H1 (cell line): ENCODE measurements at regions not wholly inside any gene's neighbourhood (a gene's known extent, or its start where the extent isn't known, plus 50 kb on each side); places are given as distances from the start of the nearest gene placed in this dataset.

Source experiments
- CTCF ChIA-PET: fragments of 300-600 bp; sonication (Branson Sonifier 250); formaldehyde crosslinking; loops from one replicate; lab custom pipeline; 2021; ENCODE audit not compliant: partially characterized antibody; lab: Charles Lee
- POLR2A ChIA-PET: fragments of 300-600 bp; sonication (Branson Sonifier 250); formaldehyde crosslinking; loops from one replicate; lab custom pipeline; 2021; ENCODE audit warnings: inconsistent platforms; ENCODE audit not compliant: partially characterized antibody; lab: Charles Lee
- DNase-seq, 2 experiments: peaks; one replicate each; pipeline versions ENCODE4 v3.0.0 to v3.0.0-alpha.2; 2010 to 2022; ENCODE audit warnings: low spot score in 2 of 2, low read depth in 1 of 2, mixed read lengths in 1 of 2
- FAIRE-seq: peaks from 2 replicates; lab custom pipeline; 2011; peaks lifted over from hg19 to GRCh38; lab: Jason Lieb, UNC
- H2AFZ ChIP-seq: 2 replicates; pipeline ENCODE4 v1.8.1; 2012; ENCODE audit warnings: low read length, inconsistent platforms
- H2AK5ac ChIP-seq: 2 replicates; pipeline ENCODE4 v1.6.1; 2013; ENCODE audit warnings: low read depth, low read length
- H2BK120ac ChIP-seq: replicated peaks from 2 replicates; pipeline ENCODE3; 2013; ENCODE audit warnings: low read depth, low read length, inconsistent platforms
- H2BK12ac ChIP-seq: 2 replicates; pipeline ENCODE4 v1.6.1; 2013; ENCODE audit warnings: low read depth, low read length
- H2BK15ac ChIP-seq: 2 replicates; pipeline ENCODE4 v1.6.1; 2013; ENCODE audit warnings: low read length
- H2BK20ac ChIP-seq: 2 replicates; pipeline ENCODE4 v1.6.1; 2013; ENCODE audit warnings: low read length
- H2BK5ac ChIP-seq: 2 replicates; pipeline ENCODE4 v1.6.1; 2013; ENCODE audit warnings: low read depth, low read length
- H3K14ac ChIP-seq: 2 replicates; pipeline ENCODE4 v1.6.1; 2013; ENCODE audit warnings: inconsistent platforms; ENCODE audit not compliant: insufficient read length
- H3K18ac ChIP-seq: 2 replicates; pipeline ENCODE4 v1.6.1; 2013; ENCODE audit warnings: low read length; ENCODE audit errors: extremely low read depth
- H3K23ac ChIP-seq: 2 replicates; pipeline ENCODE4 v1.6.1; 2013; ENCODE audit warnings: inconsistent platforms; ENCODE audit not compliant: insufficient read length
- H3K23me2 ChIP-seq: 2 replicates; pipeline ENCODE4 v1.6.1; 2013; ENCODE audit warnings: low read depth, low read length
- H3K27ac ChIP-seq: 2 replicates; pipeline ENCODE4 v1.6.1; 2011; ENCODE audit warnings: low read depth, low read length, inconsistent platforms
- H3K27me3 ChIP-seq, 4 experiments: replicated peaks in 1 of 4; 1 replicate in 1 of 4; 2 replicates in 3 of 4; pipeline versions ENCODE4 v1.6.1 to v1.8.1; 2011 to 2013; ENCODE audit warnings: low read length in 3 of 4, mild to moderate bottlenecking in 3 of 4, inconsistent platforms in 2 of 4, mixed read lengths in 2 of 4, moderate library complexity in 1 of 4; ENCODE audit not compliant: control insufficient read depth in 3 of 4, insufficient read depth in 3 of 4; ENCODE audit errors: extremely low read depth in 1 of 4
- H3K36me3 ChIP-seq, 4 experiments: 2 replicates each; pipeline versions ENCODE4 v1.6.1 to v1.8.1; 2011 to 2013; ENCODE audit warnings: mild to moderate bottlenecking in 4 of 4, low read length in 3 of 4, moderate library complexity in 2 of 4, control low read depth in 1 of 4, inconsistent platforms in 1 of 4; ENCODE audit not compliant: insufficient read depth in 4 of 4, control insufficient read depth in 2 of 4
- H3K4ac ChIP-seq: replicated peaks from 2 replicates; pipeline ENCODE3; 2013; ENCODE audit warnings: low read length, low read depth, mixed read lengths, inconsistent platforms; ENCODE audit not compliant: insufficient read length
- H3K4me1 ChIP-seq, 4 experiments: replicated peaks in 1 of 4; 1 replicate in 1 of 4; 2 replicates in 3 of 4; pipeline versions ENCODE4 v1.6.1 to v1.8.1; 2011 to 2013; ENCODE audit warnings: low read length in 3 of 4, inconsistent platforms in 2 of 4, mixed read lengths in 1 of 4; ENCODE audit not compliant: insufficient read depth in 4 of 4, control insufficient read depth in 3 of 4
- H3K4me2 ChIP-seq, 2 experiments: 2 replicates each; pipeline versions ENCODE4 v1.6.1 to v1.8.1; 2011 to 2013; ENCODE audit warnings: low read depth in 2 of 2, low read length in 2 of 2, control low read depth in 1 of 2, inconsistent platforms in 1 of 2, mild to moderate bottlenecking in 1 of 2; ENCODE audit not compliant: insufficient read depth in 1 of 2
- H3K4me3 ChIP-seq, 4 experiments: fragments of 200-600, 300-600 bp in 1 of 4; sonication (generic), shearing (Covaris generic), sonication (Bioruptor Twin) in 1 of 4; 2 replicates each; pipeline versions ENCODE4 v1.5.1 to v1.8.1; 2011 to 2016; ENCODE audit warnings: low read length in 4 of 4, low read depth in 3 of 4, control low read depth in 2 of 4, inconsistent platforms in 2 of 4, mild to moderate bottlenecking in 2 of 4, mixed read lengths in 1 of 4, moderate library complexity in 1 of 4; ENCODE audit not compliant: insufficient read depth in 2 of 4; ENCODE audit errors: extremely low read depth in 1 of 4
- H3K56ac ChIP-seq: replicated peaks from 2 replicates; pipeline ENCODE3; 2013; ENCODE audit warnings: low read depth, mild to moderate bottlenecking, mixed read lengths, low read length, inconsistent platforms; ENCODE audit not compliant: insufficient read length
- H3K79me1 ChIP-seq: 2 replicates; pipeline ENCODE4 v1.6.1; 2013; ENCODE audit warnings: low read depth, low read length, control low read depth
- H3K79me2 ChIP-seq, 2 experiments: 2 replicates each; pipeline versions ENCODE4 v1.6.1 to v1.8.1; 2012 to 2013; ENCODE audit warnings: low read length in 2 of 2, mild to moderate bottlenecking in 2 of 2, inconsistent platforms in 1 of 2; ENCODE audit not compliant: insufficient read depth in 2 of 2, control insufficient read depth in 1 of 2
- H3K9ac ChIP-seq, 4 experiments: replicated peaks in 1 of 4; 1 replicate in 1 of 4; 2 replicates in 3 of 4; pipeline versions ENCODE4 v1.6.1 to v1.8.1; 2011 to 2013; ENCODE audit warnings: low read depth in 3 of 4, low read length in 3 of 4, control low read depth in 2 of 4, mild to moderate bottlenecking in 2 of 4, moderate library complexity in 2 of 4, inconsistent platforms in 1 of 4; ENCODE audit errors: extremely low read depth in 1 of 4
- H3K9me3 ChIP-seq, 2 experiments: 2 replicates each; pipeline versions ENCODE4 v1.6.1 to v1.8.1; 2012 to 2013; ENCODE audit warnings: mild to moderate bottlenecking in 2 of 2, moderate library complexity in 2 of 2, control low read depth in 1 of 2, inconsistent platforms in 1 of 2, low read depth in 1 of 2, low read length in 1 of 2, mixed read lengths in 1 of 2; ENCODE audit not compliant: insufficient read depth in 2 of 2
- H4K20me1 ChIP-seq, 2 experiments: replicated peaks in 1 of 2; 2 replicates each; pipeline versions ENCODE3 to v1.8.1; 2011 to 2013; ENCODE audit warnings: inconsistent platforms in 2 of 2, low read length in 2 of 2, mild to moderate bottlenecking in 1 of 2; ENCODE audit not compliant: insufficient read depth in 2 of 2, control insufficient read depth in 1 of 2
- H4K5ac ChIP-seq: 2 replicates; pipeline ENCODE4 v1.6.1; 2013; ENCODE audit warnings: low read length, low read depth, mixed read lengths, inconsistent platforms; ENCODE audit not compliant: insufficient read length
- H4K8ac ChIP-seq: 2 replicates; pipeline ENCODE4 v1.8.0; 2013; ENCODE audit warnings: mild to moderate bottlenecking, moderate library complexity, low read length, inconsistent platforms; ENCODE audit not compliant: insufficient read depth; ENCODE audit errors: extremely low read depth
- H4K91ac ChIP-seq: replicated peaks from 2 replicates; pipeline ENCODE3; 2013; ENCODE audit warnings: low read length, mixed read lengths, inconsistent platforms; ENCODE audit not compliant: insufficient read length
- CHD1 ChIP-seq: IDR thresholded peaks from 2 replicates; pipeline ENCODE4 v1.6.1; 2012; ENCODE audit warnings: low read depth, low read length, improper control_type of control experiment
- E2F6 ChIP-seq: IDR thresholded peaks from 2 replicates; pipeline ENCODE4 v1.6.1; 2012; ENCODE audit warnings: inconsistent platforms
- EZH2 ChIP-seq: fragments of 200-600 bp; sonication (generic); IDR thresholded peaks from 2 replicates; pipeline ENCODE4 v1.7.1; 2012; ENCODE audit warnings: low read depth, mild to moderate bottlenecking, moderate library complexity, low read length, inconsistent platforms; ENCODE audit not compliant: severe bottlenecking
- FOSL1 ChIP-seq: IDR thresholded peaks from 2 replicates; pipeline ENCODE4 v1.6.1; 2011; ENCODE audit warnings: mild to moderate bottlenecking, low read depth, low read length, moderate library complexity; ENCODE audit not compliant: insufficient read depth
- GTF2F1 ChIP-seq: IDR thresholded peaks from 2 replicates; pipeline ENCODE4 v1.6.1; 2012; ENCODE audit warnings: low read depth, low read length, improper control_type of control experiment, borderline replicate concordance
- JUND ChIP-seq: IDR thresholded peaks from 2 replicates; pipeline ENCODE4 v1.6.1; 2011; ENCODE audit warnings: mild to moderate bottlenecking, improper control_type of control experiment, low read length
- KDM5A ChIP-seq: fragments of 200-600 bp; IDR thresholded peaks from 2 replicates; pipeline ENCODE4 v1.7.1; 2012; ENCODE audit warnings: mild to moderate bottlenecking, low read length, inconsistent platforms, mixed read lengths
- MAX ChIP-seq: IDR thresholded peaks from 2 replicates; pipeline ENCODE4 v1.6.1; 2012; ENCODE audit warnings: inconsistent platforms
- NANOG ChIP-seq: IDR thresholded peaks from 2 replicates; pipeline ENCODE4 v1.6.1; 2011; ENCODE audit warnings: low read length, low read depth, mild to moderate bottlenecking, inconsistent platforms; ENCODE audit not compliant: insufficient read depth, poor library complexity, severe bottlenecking
- POLR2AphosphoS5 ChIP-seq: IDR thresholded peaks from 2 replicates; pipeline ENCODE4 v1.6.1; 2011; ENCODE audit warnings: low read depth, low read length
- RNF2 ChIP-seq: fragments of 200-900, 300-1000 bp; sonication (generic); IDR thresholded peaks from 2 replicates; pipeline ENCODE4 v1.7.1; 2016; ENCODE audit warnings: borderline replicate concordance, low read depth, mild to moderate bottlenecking, antibody characterized with exemption, low read length; ENCODE audit not compliant: poor library complexity, severe bottlenecking; ENCODE audit errors: missing control alignments
- SAP30 ChIP-seq: fragments of 300-600 bp; sonication (generic); IDR thresholded peaks from 2 replicates; pipeline ENCODE4 v1.7.1; 2012; ENCODE audit warnings: low read length, moderate library complexity, mild to moderate bottlenecking, inconsistent platforms; ENCODE audit not compliant: insufficient read depth, insufficient replicate concordance
- SIN3A ChIP-seq, 2 experiments: IDR thresholded peaks in 1 of 2; conservative IDR thresholded peaks in 1 of 2; 2 replicates each; pipeline ENCODE4 v1.6.1; 2011 to 2012; ENCODE audit warnings: low read length in 2 of 2, improper control_type of control experiment in 1 of 2, low read depth in 1 of 2, mild to moderate bottlenecking in 1 of 2
- SIX5 ChIP-seq: IDR thresholded peaks from 2 replicates; pipeline ENCODE4 v1.6.1; 2011; ENCODE audit warnings: mild to moderate bottlenecking, low read depth, low read length

GRCh38 chr10:89846281-89846630, 144.9 kb downstream of the KIF20B start:
- Histone ChIP-seq H2AFZ (no peak overlapping the region), H4K20me1 (no peaks in the 10 kb centered on the region), H2AK5ac (no peak overlapping the region), H3K4me2 (no peak overlapping the region), H3K14ac (no peak overlapping the region), H3K23me2 (no peaks in the 10 kb centered on the region; the same call in 1 of the 2 replicates), H3K27ac (no peak overlapping the region), H3K36me3 (no peaks in the 10 kb centered on the region), H3K4ac (no peak overlapping the region), H2BK5ac (no peak overlapping the region), H3K4me3 (no peak overlapping the region), H4K5ac (no peak overlapping the region), H3K9me3 (no peaks in the 10 kb centered on the region; a peak in 1 of 4 replicates), H3K79me1 (no peaks in the 10 kb centered on the region), H3K18ac (no peak overlapping the region), H2BK15ac (no peak overlapping the region), H3K23ac (no peak overlapping the region), H3K79me2 (no peaks in the 10 kb centered on the region), H4K91ac (no peak overlapping the region), H2BK12ac (no peak overlapping the region), H3K56ac (no peak overlapping the region), H3K4me1 (no peaks in the 10 kb centered on the region), H2BK20ac (no peak overlapping the region), H3K9ac (no peak overlapping the region), H3K27me3 (no peaks in the 10 kb centered on the region), H2BK120ac (no peak overlapping the region), H4K8ac (no peak overlapping the region)
- DNase-seq = no peak
- ChIA-PET CTCF (interaction anchor here (2.3 kb wide), 1 partner anchor 11 kb away, joined by 6 read pairs; no protein-coding TSS in a partner anchor), POLR2A (no interaction called here)
- no peak for FAIRE-seq
- TF ChIP-seq EZH2 (no peak), SAP30 (no peak), SIX5 (no peak), KDM5A (no peak), POLR2AphosphoS5 (no peak), FOSL1 (no peak), MAX (no peak), GTF2F1 (no peak), CHD1 (no peak), E2F6 (no peak), NANOG (no peak), RNF2 (no peak), JUND (no peak), SIN3A (conservative IDR thresholded peaks at IDR 0.05 in 1 of 2, IDR thresholded peaks at IDR 0.05 in 1 of 2; ENCODE audit: low read depth in 1 of 2, low read length in 2 of 2) (no peak)
